Calu3 (cell line): ENCODE measurements at regions not wholly inside any gene's neighbourhood (a gene's known extent, or its start where the extent isn't known, plus 50 kb on each side); places are given as distances from the start of the nearest gene placed in this dataset.

Experiments
- BruUV-seq: library from RNA; stranded (reverse); fragments of 400-500 nt; replicated peaks from 2 replicates; lab custom pipeline; 2021; lab: Mats Ljungman, UMichigan
- CTCF ChIA-PET: fragments of 300-600 bp; sonication (Branson Sonifier 250); formaldehyde crosslinking; loops from one replicate; lab custom pipeline; 2022; ENCODE audit warnings: antibody characterized with exemption; lab: Charles Lee
- DNase-seq: peaks from one replicate; pipeline ENCODE4 v3.0.0; 2022
- H3K27ac Mint-ChIP-seq: one replicate; pipeline ENCODE4 v1.8.0; 2022; ENCODE audit warnings: mixed read lengths; ENCODE audit not compliant: unreplicated experiment
- H3K27me3 Mint-ChIP-seq: one replicate; pipeline ENCODE4 v1.8.0; 2022; ENCODE audit warnings: mixed read lengths; ENCODE audit not compliant: unreplicated experiment
- H3K36me3 Mint-ChIP-seq: one replicate; pipeline ENCODE4 v1.8.0; 2022; ENCODE audit warnings: mild to moderate bottlenecking, moderate library complexity, mixed read lengths; ENCODE audit not compliant: insufficient read depth, unreplicated experiment
- H3K4me1 Mint-ChIP-seq: one replicate; pipeline ENCODE4 v1.8.0; 2022; ENCODE audit warnings: mild to moderate bottlenecking, low read depth, mixed read lengths; ENCODE audit not compliant: unreplicated experiment
- H3K4me3 Mint-ChIP-seq: one replicate; pipeline ENCODE4 v1.8.0; 2022; ENCODE audit warnings: mild to moderate bottlenecking, low read depth, moderate library complexity, mixed read lengths; ENCODE audit not compliant: unreplicated experiment
- H3K9me3 Mint-ChIP-seq: one replicate; pipeline ENCODE4 v1.8.0; 2022; ENCODE audit warnings: low read depth, mixed read lengths; ENCODE audit not compliant: unreplicated experiment
- intact Hi-C: fragments of 100-400 bp; cut with micrococcal nuclease; formaldehyde crosslinking; loops from one replicate; pipeline ENCODE4 v1.10.0; 2022; ENCODE audit not compliant: unreplicated experiment
- TF ChIP-seq, protein P1 (sequence below): fragments of 200-600 bp; IDR thresholded peaks from one replicate; pipeline ENCODE4 v1.8.0; 2022; ENCODE audit warnings: antibody characterized with exemption; ENCODE audit not compliant: unreplicated experiment

DNA sequence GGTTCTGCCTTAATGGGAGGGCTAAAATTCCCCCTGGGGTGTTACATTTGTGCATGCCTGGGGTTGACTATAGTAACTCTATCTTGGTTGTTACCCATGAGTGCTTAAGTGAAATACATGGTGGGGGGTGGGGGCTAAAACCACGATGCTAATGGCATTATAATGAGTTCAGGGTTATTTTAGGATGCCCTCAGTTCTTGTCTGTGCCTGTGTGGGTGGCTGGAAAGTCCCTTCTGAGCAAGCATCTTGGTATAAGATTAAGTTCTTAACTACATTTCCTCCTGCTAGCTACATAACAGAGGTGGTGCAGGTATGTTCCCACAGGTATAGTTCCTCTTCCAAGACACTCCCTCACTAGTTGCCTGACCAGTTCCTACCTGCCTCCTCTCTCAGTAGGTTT lies 822.3 kb downstream of the LRFN5 start:
- Mint-ChIP-seq H3K9me3 (peaks cover 9% of the 10 kb centered on the region), H3K27me3 (no peaks in the 10 kb centered on the region), H3K27ac (no peak overlapping the region), H3K4me3 (no peak overlapping the region), H3K4me1 (no peaks in the 10 kb centered on the region), H3K36me3 (no peaks in the 10 kb centered on the region)
- DNase-seq, result no peak
- TF ChIP-seq, protein P1, sequence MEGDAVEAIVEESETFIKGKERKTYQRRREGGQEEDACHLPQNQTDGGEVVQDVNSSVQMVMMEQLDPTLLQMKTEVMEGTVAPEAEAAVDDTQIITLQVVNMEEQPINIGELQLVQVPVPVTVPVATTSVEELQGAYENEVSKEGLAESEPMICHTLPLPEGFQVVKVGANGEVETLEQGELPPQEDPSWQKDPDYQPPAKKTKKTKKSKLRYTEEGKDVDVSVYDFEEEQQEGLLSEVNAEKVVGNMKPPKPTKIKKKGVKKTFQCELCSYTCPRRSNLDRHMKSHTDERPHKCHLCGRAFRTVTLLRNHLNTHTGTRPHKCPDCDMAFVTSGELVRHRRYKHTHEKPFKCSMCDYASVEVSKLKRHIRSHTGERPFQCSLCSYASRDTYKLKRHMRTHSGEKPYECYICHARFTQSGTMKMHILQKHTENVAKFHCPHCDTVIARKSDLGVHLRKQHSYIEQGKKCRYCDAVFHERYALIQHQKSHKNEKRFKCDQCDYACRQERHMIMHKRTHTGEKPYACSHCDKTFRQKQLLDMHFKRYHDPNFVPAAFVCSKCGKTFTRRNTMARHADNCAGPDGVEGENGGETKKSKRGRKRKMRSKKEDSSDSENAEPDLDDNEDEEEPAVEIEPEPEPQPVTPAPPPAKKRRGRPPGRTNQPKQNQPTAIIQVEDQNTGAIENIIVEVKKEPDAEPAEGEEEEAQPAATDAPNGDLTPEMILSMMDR, result no peak
- intact Hi-C loops, result no loop called here
- BruUV-seq, result no TSS peak
- CTCF ChIA-PET, result no interaction called here

DNA sequence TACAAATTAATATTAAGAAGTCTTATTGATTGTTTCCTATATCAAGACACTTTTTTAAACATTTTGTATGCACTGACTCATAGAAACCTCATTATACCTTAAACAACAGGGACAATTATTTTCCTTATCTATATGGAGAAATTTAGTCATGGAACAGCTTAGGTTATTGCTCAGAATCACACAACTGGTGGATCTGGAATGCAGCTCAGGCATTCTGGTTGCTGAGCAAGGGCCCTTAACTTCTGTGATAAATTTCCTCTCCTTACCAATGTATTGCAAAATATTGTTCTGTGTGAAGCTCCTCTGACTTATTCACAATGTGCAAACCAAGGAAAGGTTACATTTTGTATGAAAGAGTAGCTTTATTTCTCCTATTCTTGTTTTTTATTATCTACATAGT lies 817.8 kb downstream of the LRFN5 start:
- no peaks in the 10 kb centered on the region for H3K4me1 Mint-ChIP-seq
- no peaks in the 10 kb centered on the region for H3K36me3 Mint-ChIP-seq
- TF ChIP-seq, protein P1, result no peak
- H3K9me3 Mint-ChIP-seq, result peaks cover 8% of the 10 kb centered on the region
- CTCF ChIA-PET, result no interaction called here
- intact Hi-C loops, result no loop called here
- H3K27ac Mint-ChIP-seq, result no peak overlapping the region
- no peak for DNase-seq
- H3K4me3 Mint-ChIP-seq, result no peak overlapping the region
- no peaks in the 10 kb centered on the region for H3K27me3 Mint-ChIP-seq
- BruUV-seq, result no TSS peak

DNA sequence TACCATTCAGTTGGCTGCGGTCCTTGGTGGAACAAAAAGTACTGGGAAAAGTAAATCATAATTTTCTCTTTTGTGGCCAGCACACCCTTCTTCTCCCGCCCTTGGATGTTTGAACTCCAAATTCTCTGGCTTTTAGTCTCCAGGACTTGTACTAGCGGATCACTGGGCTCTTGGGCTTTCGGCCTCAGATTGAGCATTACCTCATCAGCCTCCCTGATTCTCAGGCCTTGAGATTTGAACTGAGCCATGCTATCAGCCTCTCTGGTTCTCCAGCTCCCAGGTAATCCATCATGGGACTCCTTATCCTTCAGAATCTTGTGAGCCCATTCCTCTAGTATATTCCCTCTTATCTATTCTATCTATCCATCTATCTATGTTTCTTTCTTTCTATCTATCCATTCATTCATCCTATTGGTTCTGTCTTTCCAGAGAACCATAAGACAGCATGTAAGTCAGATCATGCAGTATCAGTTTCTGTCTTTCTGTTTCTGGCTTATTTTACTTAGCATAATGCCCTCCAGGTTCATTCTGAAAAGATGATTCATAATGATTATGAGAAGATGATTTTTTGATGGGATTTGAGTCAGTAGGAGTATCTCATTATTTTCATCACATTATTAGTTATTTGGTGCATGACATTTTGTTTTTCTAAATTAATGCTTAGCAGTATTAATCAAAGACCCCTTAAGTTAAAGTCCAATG lies 814.9 kb downstream of the LRFN5 start:
- no TSS peak for BruUV-seq
- Mint-ChIP-seq H3K4me1 (no peaks in the 10 kb centered on the region), H3K27ac (no peak overlapping the region), H3K4me3 (no peak overlapping the region), H3K9me3 (peaks cover 6% of the 10 kb centered on the region), H3K27me3 (no peaks in the 10 kb centered on the region), H3K36me3 (no peaks in the 10 kb centered on the region)
- intact Hi-C loops, result no loop called here
- TF ChIP-seq, protein P1, result no peak
- DNase-seq, result no peak
- CTCF ChIA-PET, result no interaction called here

DNA sequence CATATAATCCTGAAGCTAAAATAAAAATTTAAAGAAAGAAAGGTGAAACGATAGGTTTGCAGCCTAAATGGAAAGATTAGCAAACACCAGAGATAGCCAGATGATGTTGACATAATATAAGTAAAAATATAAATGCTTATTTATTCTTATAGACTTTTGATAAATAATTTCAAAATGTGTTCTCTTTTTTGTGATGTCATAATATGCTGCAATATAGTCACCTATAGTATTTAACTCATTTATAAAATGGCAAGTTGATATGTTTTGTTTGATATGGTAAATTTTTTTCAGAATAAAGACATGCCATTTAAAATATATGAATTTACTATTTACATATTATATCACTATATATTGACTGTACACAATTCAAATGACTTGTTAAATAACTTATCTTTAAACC lies 813.4 kb downstream of the LRFN5 start:
- no peaks in the 10 kb centered on the region for H3K27me3 Mint-ChIP-seq
- DNase-seq, result no peak
- no peaks in the 10 kb centered on the region for H3K36me3 Mint-ChIP-seq
- no peak overlapping the region for H3K4me3 Mint-ChIP-seq
- CTCF ChIA-PET, result no interaction called here
- no peak overlapping the region for H3K27ac Mint-ChIP-seq
- peaks cover 6% of the 10 kb centered on the region for H3K9me3 Mint-ChIP-seq
- H3K4me1 Mint-ChIP-seq, result no peaks in the 10 kb centered on the region
- intact Hi-C loops, result no loop called here
- BruUV-seq, result no TSS peak
- TF ChIP-seq, protein P1, result no peak
